ENCODE measurements at regions not wholly inside any gene's neighbourhood (a gene's known extent, or its start where the extent isn't known, plus 50 kb on each side); places are given as distances from the start of the nearest gene placed in this dataset.

GRCh38 chr4:187077744-187078401 lies 354.2 kb upstream of the FAT1 start:
- Histone ChIP-seq H3K36me3 (replicated peaks; ENCODE audit: insufficient read depth, low read depth) (no peaks in the 10 kb centered on the region), H3K9me3 (ENCODE audit: low read depth) (no peaks in the 10 kb centered on the region), H3K27me3 (no peaks in the 10 kb centered on the region), H3K9me2 (replicated peaks; ENCODE audit: insufficient read depth) (no peaks in the 10 kb centered on the region), H3K4me3 (no peak overlapping the region), H3K4me1 (ENCODE audit: insufficient read depth) (no peaks in the 10 kb centered on the region), H3K27ac (no peak overlapping the region), H3K4me2 (no peak overlapping the region), H2AFZ (no peak overlapping the region), H3K79me2 (no peaks in the 10 kb centered on the region), H4K20me1 (ENCODE audit: insufficient read depth, poor library complexity, severe bottlenecking) (no peaks in the 10 kb centered on the region)
- 57% methylated on average over 12 of the region's 12 CpGs for WGBS (ENCODE audit: low lambda C conversion rate, missing lambda C conversion rate)
- no peak for DNase-seq (ENCODE audit: low spot score)
- TF ChIP-seq EZH2phosphoT487 (IDR thresholded peaks at IDR 0.05; ENCODE audit: low read depth, severe bottlenecking, unreplicated experiment): no peak

- WGBS (ENCODE audit: low lambda C conversion rate, missing lambda C conversion rate): 55% methylated on average over 4 of the region's 4 CpGs
- Histone ChIP-seq H3K4me1 (ENCODE audit: insufficient read depth) (no peaks in the 10 kb centered on the region), H4K20me1 (ENCODE audit: insufficient read depth, poor library complexity, severe bottlenecking) (no peaks in the 10 kb centered on the region), H3K4me2 (no peak overlapping the region), H3K9me3 (ENCODE audit: low read depth) (no peaks in the 10 kb centered on the region), H3K36me3 (replicated peaks; ENCODE audit: insufficient read depth, low read depth) (no peaks in the 10 kb centered on the region), H3K4me3 (no peak overlapping the region), H3K27me3 (no peaks in the 10 kb centered on the region), H2AFZ (no peak overlapping the region), H3K27ac (no peak overlapping the region), H3K79me2 (no peaks in the 10 kb centered on the region), H3K9me2 (replicated peaks; ENCODE audit: insufficient read depth) (no peaks in the 10 kb centered on the region)
- no peak for DNase-seq (ENCODE audit: low spot score)
- TF ChIP-seq, protein P1, sequence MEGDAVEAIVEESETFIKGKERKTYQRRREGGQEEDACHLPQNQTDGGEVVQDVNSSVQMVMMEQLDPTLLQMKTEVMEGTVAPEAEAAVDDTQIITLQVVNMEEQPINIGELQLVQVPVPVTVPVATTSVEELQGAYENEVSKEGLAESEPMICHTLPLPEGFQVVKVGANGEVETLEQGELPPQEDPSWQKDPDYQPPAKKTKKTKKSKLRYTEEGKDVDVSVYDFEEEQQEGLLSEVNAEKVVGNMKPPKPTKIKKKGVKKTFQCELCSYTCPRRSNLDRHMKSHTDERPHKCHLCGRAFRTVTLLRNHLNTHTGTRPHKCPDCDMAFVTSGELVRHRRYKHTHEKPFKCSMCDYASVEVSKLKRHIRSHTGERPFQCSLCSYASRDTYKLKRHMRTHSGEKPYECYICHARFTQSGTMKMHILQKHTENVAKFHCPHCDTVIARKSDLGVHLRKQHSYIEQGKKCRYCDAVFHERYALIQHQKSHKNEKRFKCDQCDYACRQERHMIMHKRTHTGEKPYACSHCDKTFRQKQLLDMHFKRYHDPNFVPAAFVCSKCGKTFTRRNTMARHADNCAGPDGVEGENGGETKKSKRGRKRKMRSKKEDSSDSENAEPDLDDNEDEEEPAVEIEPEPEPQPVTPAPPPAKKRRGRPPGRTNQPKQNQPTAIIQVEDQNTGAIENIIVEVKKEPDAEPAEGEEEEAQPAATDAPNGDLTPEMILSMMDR (IDR thresholded peaks at IDR 0.05; ENCODE audit: poor library complexity): no peak
- TF ChIP-seq EZH2 (IDR thresholded peaks at IDR 0.05; ENCODE audit: borderline replicate concordance) (no peak), EZH2phosphoT487 (IDR thresholded peaks at IDR 0.05; ENCODE audit: low read depth, severe bottlenecking, unreplicated experiment) (no peak)
Measured at GRCh38 chr4:187084701-187085100, 361.0 kb upstream of the FAT1 start.

DNA sequence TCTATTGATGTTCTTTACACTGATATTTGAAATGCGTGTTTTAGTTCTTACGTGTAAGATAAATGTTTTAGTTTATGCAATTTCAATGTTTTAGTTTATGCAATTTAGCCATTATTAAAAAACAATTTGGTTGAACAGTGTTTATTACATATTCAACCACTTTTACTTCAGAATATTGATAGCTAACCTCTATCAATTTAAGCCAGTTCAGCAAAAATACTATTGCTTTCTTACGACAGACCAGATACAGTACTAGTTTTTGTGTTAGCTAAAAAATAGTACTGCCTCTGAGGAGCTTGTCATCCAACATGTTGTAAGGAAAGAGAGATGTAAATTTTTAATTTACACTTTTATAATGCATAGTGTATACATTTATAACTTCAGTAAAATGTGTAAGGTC lies 361.7 kb upstream of the FAT1 start:
- WGBS (ENCODE audit: low lambda C conversion rate, missing lambda C conversion rate): 95% methylated on average over 3 of the region's 3 CpGs
- Histone ChIP-seq H3K27ac (no peak overlapping the region), H3K4me3 (no peak overlapping the region)

DNA sequence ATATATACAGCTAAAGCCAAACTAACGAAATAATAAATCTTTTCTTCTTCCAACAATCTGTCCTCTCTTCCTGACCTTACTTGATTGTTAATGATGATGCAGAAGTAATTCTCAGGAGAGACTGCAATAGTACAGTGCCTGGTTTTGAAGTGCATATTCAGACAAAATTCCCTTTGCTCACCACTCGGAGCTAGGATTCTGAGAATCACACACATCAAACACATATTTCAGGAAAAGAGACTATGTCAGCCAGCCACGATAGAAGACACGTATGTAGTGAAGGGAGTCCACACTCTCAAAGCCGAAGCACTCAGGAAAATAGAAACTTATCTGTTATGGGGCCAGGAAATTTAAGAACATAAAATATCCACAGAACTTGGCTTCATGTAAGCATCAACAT lies 362.5 kb upstream of the FAT1 start:
- TF ChIP-seq EZH2 (IDR thresholded peaks at IDR 0.05; ENCODE audit: borderline replicate concordance) (no peak), EZH2phosphoT487 (IDR thresholded peaks at IDR 0.05; ENCODE audit: low read depth, severe bottlenecking, unreplicated experiment) (no peak)
- TF ChIP-seq, protein P1 (IDR thresholded peaks at IDR 0.05; ENCODE audit: poor library complexity): no peak
- no peaks in the 10 kb centered on the region for H3K9me3 ChIP-seq (ENCODE audit: low read depth)
- WGBS (ENCODE audit: low lambda C conversion rate, missing lambda C conversion rate): 86% methylated on average over 5 of the region's 5 CpGs

More for the DNA sequence above, 361.7 kb upstream of the FAT1 start:
- Histone ChIP-seq H2AFZ (no peak overlapping the region), H3K9me3 (ENCODE audit: low read depth) (no peaks in the 10 kb centered on the region), H3K79me2 (no peaks in the 10 kb centered on the region), H3K4me2 (no peak overlapping the region), H3K36me3 (replicated peaks; ENCODE audit: insufficient read depth, low read depth) (no peaks in the 10 kb centered on the region), H3K27me3 (no peaks in the 10 kb centered on the region), H3K4me1 (ENCODE audit: insufficient read depth) (no peaks in the 10 kb centered on the region), H4K20me1 (ENCODE audit: insufficient read depth, poor library complexity, severe bottlenecking) (no peaks in the 10 kb centered on the region), H3K9me2 (replicated peaks; ENCODE audit: insufficient read depth) (no peaks in the 10 kb centered on the region)
- no peak for DNase-seq (ENCODE audit: low spot score)
- TF ChIP-seq, protein P1 (IDR thresholded peaks at IDR 0.05; ENCODE audit: poor library complexity): no peak
- TF ChIP-seq EZH2phosphoT487 (IDR thresholded peaks at IDR 0.05; ENCODE audit: low read depth, severe bottlenecking, unreplicated experiment): no peak
- TF ChIP-seq EZH2 (IDR thresholded peaks at IDR 0.05; ENCODE audit: borderline replicate concordance): no peak

More for the DNA sequence above, 362.5 kb upstream of the FAT1 start:
- Histone ChIP-seq H3K27ac (no peak overlapping the region), H3K4me2 (no peak overlapping the region), H3K27me3 (no peaks in the 10 kb centered on the region), H3K79me2 (no peaks in the 10 kb centered on the region), H3K4me3 (no peak overlapping the region), H4K20me1 (ENCODE audit: insufficient read depth, poor library complexity, severe bottlenecking) (no peaks in the 10 kb centered on the region), H3K4me1 (ENCODE audit: insufficient read depth) (no peaks in the 10 kb centered on the region), H2AFZ (no peak overlapping the region), H3K36me3 (replicated peaks; ENCODE audit: insufficient read depth, low read depth) (no peaks in the 10 kb centered on the region), H3K9me2 (replicated peaks; ENCODE audit: insufficient read depth) (no peaks in the 10 kb centered on the region)
- no peak for DNase-seq (ENCODE audit: low spot score)

Data from hepatocyte (in vitro differentiated cells).